Karpas-422 (cell line): ENCODE measurements at regions not wholly inside any gene's neighbourhood (a gene's known extent, or its start where the extent isn't known, plus 50 kb on each side); places are given as distances from the start of the nearest gene placed in this dataset.

Source experiments
- DNase-seq: peaks from one replicate; pipeline ENCODE4 v3.0.0-alpha.2; 2015
- H2AFZ ChIP-seq: fragments of 200-600 bp; sonication (generic); 2 replicates; pipeline ENCODE4 v1.6.1; 2014; ENCODE audit warnings: antibody characterized with exemption, low read length, mixed read lengths
- H3K27ac ChIP-seq: fragments of 200-600 bp; sonication (generic); 2 replicates; pipeline ENCODE4 v1.5.1; 2014; ENCODE audit warnings: mild to moderate bottlenecking, low read length, moderate library complexity
- H3K27me3 ChIP-seq: fragments of 200-600 bp; sonication (generic); 2 replicates; pipeline ENCODE4 v1.6.1; 2014; ENCODE audit warnings: low read length, mixed read lengths
- H3K36me3 ChIP-seq: fragments of 200-600 bp; sonication (generic); 2 replicates; pipeline ENCODE4 v1.6.1; 2014; ENCODE audit warnings: low read length, mixed read lengths; ENCODE audit not compliant: insufficient read depth
- H3K4me1 ChIP-seq: fragments of 200-600 bp; sonication (generic); 2 replicates; pipeline ENCODE4 v1.6.1; 2014; ENCODE audit warnings: mild to moderate bottlenecking, low read length, mixed read lengths
- H3K4me2 ChIP-seq: fragments of 200-600 bp; sonication (generic); 2 replicates; pipeline ENCODE4 v1.6.1; 2014; ENCODE audit warnings: low read length, low read depth, mild to moderate bottlenecking; ENCODE audit not compliant: poor library complexity, severe bottlenecking
- H3K4me3 ChIP-seq: fragments of 200-600 bp; sonication (generic); 2 replicates; pipeline ENCODE4 v1.5.1; 2014; ENCODE audit warnings: mild to moderate bottlenecking, antibody characterized with exemption, low read length, mixed read lengths
- H3K79me2 ChIP-seq: fragments of 200-600 bp; sonication (generic); 2 replicates; pipeline ENCODE4 v1.6.1; 2014; ENCODE audit warnings: mild to moderate bottlenecking, low read length, mixed read lengths
- H3K9ac ChIP-seq: fragments of 200-600 bp; sonication (generic); 2 replicates; pipeline ENCODE4 v1.6.0; 2014; ENCODE audit warnings: low read length
- H3K9me2 ChIP-seq: fragments of 200-600 bp; sonication (generic), shearing (Covaris generic); replicated peaks from 2 replicates; pipeline ENCODE4 v1.6.0; 2014; ENCODE audit warnings: mild to moderate bottlenecking, low read length, moderate library complexity; ENCODE audit not compliant: insufficient read depth
- H3K9me3 ChIP-seq: fragments of 300-700, 200-600 bp; sonication (generic); 2 replicates; pipeline ENCODE4 v1.6.1; 2014; ENCODE audit warnings: low read length, mixed read lengths
- H4K20me1 ChIP-seq: fragments of 200-600 bp; sonication (generic); 2 replicates; pipeline ENCODE4 v1.6.1; 2014; ENCODE audit warnings: mild to moderate bottlenecking, antibody characterized with exemption, low read length, low read depth; ENCODE audit not compliant: insufficient read depth

DNA sequence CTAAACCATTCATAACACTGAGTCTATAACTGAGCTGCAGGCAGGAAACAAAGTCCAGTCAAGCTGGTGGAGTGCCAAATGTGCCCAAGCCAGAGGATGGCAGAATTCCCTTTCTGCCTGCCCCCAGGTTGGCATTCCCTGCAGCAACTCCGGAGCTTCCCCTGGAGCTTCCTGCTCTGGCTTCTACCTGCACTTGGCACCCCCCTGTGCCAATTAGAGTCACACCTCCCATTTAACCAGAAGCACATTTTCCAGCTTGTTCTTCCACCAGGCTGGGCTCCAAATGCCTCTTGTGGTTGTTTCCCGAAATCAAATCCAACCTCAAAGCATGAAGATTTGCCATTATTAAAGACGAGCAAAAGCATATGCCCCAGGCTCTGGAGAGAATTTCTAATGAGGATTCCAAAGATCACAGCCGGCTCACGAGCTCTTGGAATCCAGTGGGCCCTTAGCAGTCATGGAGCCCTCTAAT is 294.5 kb downstream of the RRAGC start:
- H3K79me2 ChIP-seq: no peaks in the 10 kb centered on the region
- H3K27me3 ChIP-seq: no peaks in the 10 kb centered on the region
- no peaks in the 10 kb centered on the region for H3K9me3 ChIP-seq
- H3K4me3 ChIP-seq: no peak overlapping the region
- H4K20me1 ChIP-seq: no peaks in the 10 kb centered on the region
- H3K9ac ChIP-seq: no peak overlapping the region
- H3K27ac ChIP-seq: no peak overlapping the region
- no peaks in the 10 kb centered on the region for H3K9me2 ChIP-seq
- DNase-seq: no peak
- no peak overlapping the region for H3K4me2 ChIP-seq
- no peaks in the 10 kb centered on the region for H3K4me1 ChIP-seq
- no peaks in the 10 kb centered on the region for H3K36me3 ChIP-seq
- no peak overlapping the region for H2AFZ ChIP-seq

DNA sequence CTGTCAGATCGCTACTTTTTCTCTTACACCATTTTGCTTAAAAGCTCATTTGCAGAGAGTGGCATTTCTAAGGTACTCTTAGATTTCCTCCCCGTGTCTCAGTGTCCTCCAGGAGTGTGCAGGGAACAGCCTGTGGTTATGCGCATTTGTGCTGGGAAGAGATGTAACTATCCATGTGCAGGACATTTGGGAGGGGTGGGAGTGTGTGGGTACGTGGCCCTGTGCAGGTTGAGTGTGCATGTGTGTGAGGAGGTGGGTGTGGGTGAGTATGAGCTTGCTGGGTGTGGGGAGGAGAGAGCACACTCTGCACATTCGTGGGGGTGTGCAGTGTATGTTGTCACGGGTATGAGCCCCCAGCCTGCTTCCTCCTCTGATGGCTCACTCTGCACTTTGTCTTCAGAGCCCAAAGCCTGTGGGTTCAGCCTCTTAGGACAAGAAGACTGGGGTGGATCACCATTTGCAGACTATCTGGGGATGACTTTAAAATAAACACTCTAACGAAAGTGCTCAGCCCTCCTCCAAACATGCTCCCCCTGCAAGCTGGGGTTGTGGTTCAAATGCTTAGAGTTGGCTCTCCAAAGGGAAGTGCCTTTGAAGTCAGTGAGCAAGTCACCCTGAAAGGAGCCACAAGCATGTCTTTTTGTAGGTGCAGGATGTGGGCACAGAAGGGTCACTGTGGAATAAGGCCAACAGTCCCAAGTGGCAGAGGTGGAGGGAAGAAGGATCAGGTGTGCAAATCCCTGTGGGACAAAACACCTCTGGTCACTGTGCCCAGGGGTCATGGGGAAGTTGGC is 295.4 kb downstream of the RRAGC start:
- Histone ChIP-seq H3K9ac (no peak overlapping the region), H3K9me2 (no peaks in the 10 kb centered on the region), H3K36me3 (no peaks in the 10 kb centered on the region), H3K79me2 (no peaks in the 10 kb centered on the region), H3K27me3 (no peaks in the 10 kb centered on the region), H3K9me3 (no peaks in the 10 kb centered on the region), H3K4me2 (no peak overlapping the region), H3K4me3 (no peak overlapping the region), H3K4me1 (no peaks in the 10 kb centered on the region), H2AFZ (no peak overlapping the region), H4K20me1 (no peaks in the 10 kb centered on the region), H3K27ac (no peak overlapping the region)
- no peak for DNase-seq

DNA sequence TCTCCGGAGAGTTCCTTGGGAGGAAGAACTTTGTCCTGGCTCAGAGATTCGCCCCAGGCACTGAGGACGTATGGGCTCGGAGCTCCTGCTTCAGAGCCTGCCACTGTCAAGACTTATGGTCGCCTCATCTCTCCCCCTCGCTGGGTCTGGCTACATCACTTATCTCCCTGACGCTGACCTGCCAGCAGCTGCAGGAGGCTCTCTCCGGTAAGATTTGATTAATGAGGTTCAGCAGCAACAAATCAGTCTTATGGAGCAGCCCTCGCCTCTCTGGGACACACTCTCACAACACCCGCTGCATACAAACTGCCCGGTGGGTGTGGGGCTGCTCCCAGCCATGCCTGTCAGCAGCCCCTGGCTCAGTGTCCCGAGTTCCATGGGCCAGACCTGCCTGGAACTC is 297.8 kb downstream of the RRAGC start:
- no peaks in the 10 kb centered on the region for H3K4me1 ChIP-seq

DNA sequence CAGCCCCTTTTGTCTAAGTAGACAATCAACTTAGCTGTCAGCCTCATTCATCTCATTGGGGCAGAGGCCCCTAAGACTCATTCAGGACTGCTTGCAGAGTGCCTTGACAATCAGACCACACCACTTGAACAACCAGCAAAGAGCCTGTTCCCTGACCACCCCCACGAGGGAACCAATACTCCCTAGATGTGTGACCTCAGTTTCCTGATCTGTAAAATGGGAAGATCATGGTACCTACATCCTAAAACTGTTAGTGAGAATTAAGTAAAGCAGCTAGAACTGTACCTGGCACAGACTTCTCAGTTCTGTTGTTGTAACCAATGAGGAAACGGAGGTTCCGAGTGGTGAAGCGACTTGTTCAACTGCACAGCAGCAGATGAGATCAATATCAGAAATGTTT is 298.5 kb downstream of the RRAGC start:
- H3K27me3 ChIP-seq: no peaks in the 10 kb centered on the region
- H3K9me3 ChIP-seq: no peaks in the 10 kb centered on the region
- no peak for DNase-seq
- no peak overlapping the region for H3K4me2 ChIP-seq
- no peak overlapping the region for H3K27ac ChIP-seq
- no peaks in the 10 kb centered on the region for H3K79me2 ChIP-seq
- no peaks in the 10 kb centered on the region for H3K4me1 ChIP-seq
- no peak overlapping the region for H2AFZ ChIP-seq
- H3K36me3 ChIP-seq: no peaks in the 10 kb centered on the region
- H3K9ac ChIP-seq: no peak overlapping the region
- no peaks in the 10 kb centered on the region; the same call in 1 of the 2 replicates for H4K20me1 ChIP-seq
- H3K4me3 ChIP-seq: no peak overlapping the region
- no peaks in the 10 kb centered on the region for H3K9me2 ChIP-seq

More for the DNA sequence above, 297.8 kb downstream of the RRAGC start:
- Histone ChIP-seq H3K27me3 (no peaks in the 10 kb centered on the region), H3K79me2 (no peaks in the 10 kb centered on the region), H3K9ac (no peak overlapping the region), H3K9me3 (no peaks in the 10 kb centered on the region), H2AFZ (no peak overlapping the region), H4K20me1 (no peaks in the 10 kb centered on the region), H3K4me2 (no peak overlapping the region), H3K27ac (no peak overlapping the region), H3K4me3 (no peak overlapping the region), H3K9me2 (no peaks in the 10 kb centered on the region), H3K36me3 (no peaks in the 10 kb centered on the region)
- DNase-seq: no peak

DNA sequence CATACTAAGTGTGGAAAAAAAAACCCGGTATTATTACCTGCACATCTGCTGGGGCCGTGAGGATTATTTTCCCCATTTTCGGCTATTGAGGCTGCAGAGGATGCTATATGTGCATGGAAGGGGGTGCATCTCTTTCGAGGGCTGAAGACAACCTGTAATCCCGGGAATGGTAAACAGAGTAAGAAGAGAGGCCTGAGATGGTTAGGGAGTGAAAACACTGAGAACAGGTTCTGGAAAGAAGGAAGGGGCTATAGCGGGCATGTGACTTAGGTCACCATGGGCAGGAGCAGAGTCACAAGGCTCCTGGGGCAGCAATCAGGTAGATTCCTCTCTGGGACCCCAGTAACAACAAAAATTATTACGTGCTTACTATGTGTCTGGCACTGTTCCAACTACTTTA is 299.1 kb downstream of the RRAGC start:
- Histone ChIP-seq H3K4me1 (no peaks in the 10 kb centered on the region), H3K27me3 (no peaks in the 10 kb centered on the region), H3K9ac (no peak overlapping the region), H3K27ac (no peak overlapping the region), H4K20me1 (no peaks in the 10 kb centered on the region; the same call in 1 of the 2 replicates), H3K9me2 (no peaks in the 10 kb centered on the region), H3K4me2 (no peak overlapping the region), H3K9me3 (no peaks in the 10 kb centered on the region), H2AFZ (no peak overlapping the region), H3K79me2 (no peaks in the 10 kb centered on the region), H3K36me3 (no peaks in the 10 kb centered on the region), H3K4me3 (no peak overlapping the region)
- DNase-seq: no peak

DNA sequence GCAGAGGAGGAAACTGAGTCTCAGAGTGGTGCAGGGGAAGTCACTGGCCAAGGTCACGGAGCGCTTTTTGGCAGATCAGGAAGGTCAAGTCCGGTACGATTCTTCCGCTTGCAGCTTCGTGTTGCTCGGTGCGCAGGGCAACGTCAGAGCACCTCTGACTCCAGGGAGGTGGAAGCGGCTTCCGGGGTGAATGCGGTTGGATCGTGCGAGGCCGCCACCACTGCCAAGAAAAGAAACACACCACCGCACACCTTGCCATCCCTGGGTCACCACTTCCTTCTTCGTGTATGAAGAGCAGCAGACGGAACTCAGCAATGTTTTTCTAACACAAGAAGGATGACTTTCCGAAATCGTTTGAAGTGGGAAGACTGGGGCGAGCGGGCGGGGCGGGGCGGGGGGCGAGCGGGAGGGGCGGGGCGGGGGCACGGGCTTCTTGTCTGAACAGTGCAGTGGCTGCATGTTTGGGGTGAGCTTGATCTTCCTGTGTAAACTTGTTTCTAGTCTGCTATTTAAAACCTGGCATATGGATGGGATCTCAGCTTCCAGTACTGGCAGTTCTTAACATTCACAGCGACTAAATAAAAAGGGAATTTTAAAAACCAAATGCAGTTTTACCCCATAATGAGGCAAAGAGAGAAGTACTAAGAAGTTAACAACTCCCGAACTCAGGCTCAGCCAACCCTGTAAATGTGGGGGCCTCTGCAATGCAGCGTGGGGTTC is 300.0 kb downstream of the RRAGC start:
- no peak overlapping the region for H2AFZ ChIP-seq
- no peaks in the 10 kb centered on the region for H3K36me3 ChIP-seq
- H3K27me3 ChIP-seq: no peaks in the 10 kb centered on the region
- H3K9ac ChIP-seq: no peak overlapping the region
- no peak for DNase-seq
- no peaks in the 10 kb centered on the region for H3K9me2 ChIP-seq
- H3K4me1 ChIP-seq: no peaks in the 10 kb centered on the region
- no peak overlapping the region for H3K4me3 ChIP-seq
- H3K79me2 ChIP-seq: no peaks in the 10 kb centered on the region
- no peak overlapping the region for H3K27ac ChIP-seq
- H4K20me1 ChIP-seq: no peaks in the 10 kb centered on the region; the same call in 1 of the 2 replicates
- no peak overlapping the region for H3K4me2 ChIP-seq
- H3K9me3 ChIP-seq: no peaks in the 10 kb centered on the region

DNA sequence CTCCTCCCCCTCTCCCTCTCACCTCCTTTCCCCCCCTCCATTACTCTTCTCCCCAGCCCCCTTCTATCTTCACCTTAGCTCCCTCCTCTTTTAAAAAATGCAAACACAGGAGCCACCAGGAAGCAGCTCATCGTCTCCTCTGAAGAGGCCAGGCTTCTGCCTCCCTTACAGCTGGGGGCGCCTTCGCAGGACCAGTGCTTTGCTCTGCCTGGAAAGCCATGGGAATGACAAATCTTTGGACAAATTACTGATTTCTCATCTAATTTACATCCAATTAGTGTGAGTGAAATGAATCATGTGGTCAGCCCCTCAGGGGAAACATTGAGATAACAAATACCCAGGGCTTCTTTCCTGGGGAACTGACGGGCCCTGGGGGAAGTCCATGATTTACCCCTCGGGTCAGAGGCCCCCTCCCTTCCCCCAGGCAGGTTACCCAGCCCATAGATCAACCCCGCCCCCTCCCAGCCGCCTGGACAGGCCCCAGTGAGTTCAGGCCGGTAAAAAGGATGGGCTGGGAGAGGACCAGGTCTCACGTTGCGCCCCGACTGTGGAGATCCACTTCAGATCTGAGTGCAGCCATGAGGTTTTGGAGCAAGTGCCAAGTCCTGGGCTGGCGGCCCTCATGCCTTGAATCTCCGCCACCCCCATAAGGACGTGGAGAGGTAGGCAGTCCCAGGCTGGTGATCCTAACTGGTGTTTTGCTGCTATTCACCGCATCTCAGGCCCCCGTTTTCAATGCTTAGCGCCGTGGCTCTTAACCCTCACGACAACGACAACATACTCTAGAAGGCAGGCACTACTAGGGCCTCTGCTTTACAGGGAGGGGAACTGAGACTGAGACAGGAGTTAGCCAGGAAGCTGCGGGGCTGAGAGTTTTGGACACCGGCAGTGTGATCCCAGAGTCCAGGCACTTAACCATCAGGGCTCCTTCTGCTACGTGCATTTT is 300.8 kb downstream of the RRAGC start:
- H3K9me2 ChIP-seq: no peaks in the 10 kb centered on the region
- no peaks in the 10 kb centered on the region for H3K4me1 ChIP-seq
- no peak overlapping the region for H3K27ac ChIP-seq
- H3K36me3 ChIP-seq: no peaks in the 10 kb centered on the region
- H3K4me3 ChIP-seq: no peak overlapping the region
- H3K79me2 ChIP-seq: no peaks in the 10 kb centered on the region
- H2AFZ ChIP-seq: no peak overlapping the region
- no peak overlapping the region for H3K4me2 ChIP-seq
- H3K27me3 ChIP-seq: no peaks in the 10 kb centered on the region
- H3K9ac ChIP-seq: no peak overlapping the region
- no peaks in the 10 kb centered on the region for H3K9me3 ChIP-seq
- no peaks in the 10 kb centered on the region; the same call in 1 of the 2 replicates for H4K20me1 ChIP-seq
- DNase-seq: no peak

DNA sequence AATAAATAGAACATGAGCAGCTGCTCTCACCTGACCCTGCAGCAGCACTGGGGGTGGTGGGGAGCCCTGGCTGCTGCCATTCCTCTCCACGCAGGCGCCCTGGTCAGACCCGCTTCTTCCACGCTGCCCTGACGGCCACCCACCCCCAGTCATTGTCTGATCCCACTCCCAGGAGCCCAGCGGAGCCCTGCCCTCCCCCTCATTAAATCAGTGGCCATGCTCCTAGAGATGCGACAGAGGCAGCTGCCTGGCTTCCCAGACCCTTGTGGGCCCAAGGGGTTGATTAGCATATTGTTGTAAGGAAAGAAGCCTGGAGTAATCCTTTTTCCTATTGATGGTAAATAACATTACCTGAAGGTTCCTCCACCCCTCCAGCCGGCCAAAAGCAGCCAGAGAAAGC is 301.5 kb downstream of the RRAGC start:
- Histone ChIP-seq H3K36me3 (no peaks in the 10 kb centered on the region), H3K27me3 (no peaks in the 10 kb centered on the region), H3K4me3 (no peak overlapping the region), H3K4me2 (no peak overlapping the region), H2AFZ (no peak overlapping the region), H3K9me3 (no peaks in the 10 kb centered on the region), H3K79me2 (no peaks in the 10 kb centered on the region), H3K27ac (no peak overlapping the region), H3K4me1 (no peaks in the 10 kb centered on the region), H4K20me1 (no peaks in the 10 kb centered on the region; the same call in 1 of the 2 replicates), H3K9ac (no peak overlapping the region), H3K9me2 (no peaks in the 10 kb centered on the region)
- DNase-seq: no peak
